Common myeloid progenitor, CD34-positive (primary cell): ENCODE measurements at regions not wholly inside any gene's neighbourhood (a gene's known extent, or its start where the extent isn't known, plus 50 kb on each side); places are given as distances from the start of the nearest gene placed in this dataset.

Experiments
- CTCF ChIA-PET: fragments of 350-600 bp; sonication (Branson Sonifier 250); formaldehyde crosslinking; loops from one replicate; lab custom pipeline; 2021; ENCODE audit warnings: antibody characterized with exemption; lab: Charles Lee
- POLR2A ChIA-PET: fragments of 350-600 bp; sonication (Branson Sonifier 250); formaldehyde crosslinking; loops from one replicate; lab custom pipeline; 2021; ENCODE audit warnings: antibody characterized with exemption; lab: Charles Lee
- DNase-seq, 3 donors: peaks; one replicate each; pipeline versions ENCODE4 v3.0.0 to v3.0.0-alpha.2; 2013
- H3K27ac ChIP-seq, 2 experiments: 1 replicate in 1 of 2; 2 replicates in 1 of 2; pipeline ENCODE4 v1.7.0; 2013; ENCODE audit warnings: inconsistent platforms in 2 of 2, low read length in 2 of 2, mild to moderate bottlenecking in 2 of 2, low read depth in 1 of 2, moderate library complexity in 1 of 2; ENCODE audit not compliant: severe bottlenecking in 2 of 2, insufficient read depth in 1 of 2, poor library complexity in 1 of 2
- H3K27me3 ChIP-seq, 5 experiments: replicated peaks in 2 of 5; 1 replicate in 3 of 5; 2 replicates in 2 of 5; pipeline versions ENCODE4 v1.6.1 to v1.7.0; 2013; ENCODE audit warnings: low read length in 4 of 5, mild to moderate bottlenecking in 2 of 5, moderate library complexity in 2 of 5, inconsistent platforms in 1 of 5; ENCODE audit not compliant: insufficient read depth in 5 of 5, control insufficient read depth in 4 of 5
- H3K36me3 ChIP-seq, 4 experiments: 1 replicate in 2 of 4; 2 replicates in 2 of 4; pipeline versions ENCODE4 v1.6.1 to v1.7.0; 2013; ENCODE audit warnings: low read length in 3 of 4, control low read depth in 1 of 4, mild to moderate bottlenecking in 1 of 4; ENCODE audit not compliant: control insufficient read depth in 4 of 4, insufficient read depth in 4 of 4
- H3K4me1 ChIP-seq, 4 experiments: 1 replicate in 3 of 4; 2 replicates in 1 of 4; pipeline versions ENCODE4 v1.6.1 to v1.7.1; 2013; ENCODE audit warnings: low read length in 3 of 4, mild to moderate bottlenecking in 3 of 4, control low read depth in 1 of 4, inconsistent platforms in 1 of 4, moderate library complexity in 1 of 4; ENCODE audit not compliant: control insufficient read depth in 4 of 4, insufficient read depth in 4 of 4; ENCODE audit errors: control extremely low read depth in 1 of 4
- H3K4me3 ChIP-seq, 7 experiments: 1 replicate in 4 of 7; 2 replicates in 3 of 7; pipeline versions ENCODE4 v1.5.1 to v1.7.0; 2013; ENCODE audit warnings: mild to moderate bottlenecking in 7 of 7, low read length in 6 of 7, moderate library complexity in 6 of 7, inconsistent platforms in 2 of 7, low read depth in 2 of 7, control low read depth in 1 of 7; ENCODE audit not compliant: insufficient read depth in 4 of 7, control insufficient read depth in 1 of 7; ENCODE audit errors: extremely low read depth in 1 of 7
- H3K9me3 ChIP-seq, 5 experiments: 1 replicate in 4 of 5; 2 replicates in 1 of 5; pipeline versions ENCODE4 v1.6.1 to v1.7.1; 2013; ENCODE audit warnings: low read length in 4 of 5, mild to moderate bottlenecking in 2 of 5, inconsistent platforms in 1 of 5, low read depth in 1 of 5, moderate library complexity in 1 of 5; ENCODE audit not compliant: control insufficient read depth in 4 of 5, insufficient read depth in 2 of 5; ENCODE audit errors: control extremely low read depth in 1 of 5
- WGBS: methylation state at CpG from one replicate; pipeline ENCODE4 v1.1.5; 2013; ENCODE audit not compliant: insufficient coverage; 5-methylcytosine and 5-hydroxymethylcytosine counted together

- Histone ChIP-seq H3K36me3 (no peaks in the 10 kb centered on the region), H3K4me3 (no peak overlapping the region), H3K9me3 (no peaks in the 10 kb centered on the region), H3K4me1 (no peaks in the 10 kb centered on the region), H3K27me3 (peaks cover 0 to 12% (median 2%) of the 10 kb centered on the region in 5 experiments), H3K27ac (no peak overlapping the region)
- no peak for DNase-seq
- POLR2A ChIA-PET = no interaction called here
- WGBS = 94% methylated on average over 8 of the region's 12 CpGs
- CTCF ChIA-PET = no interaction called here
These were observed 117.7 kb upstream of the C1orf174 start for GRCh38 chr1:4017636-4018365.

- H3K4me3 ChIP-seq = no peak overlapping the region
- no peaks in the 10 kb centered on the region for H3K36me3 ChIP-seq
- ChIA-PET POLR2A (no interaction called here), CTCF (no interaction called here)
- DNase-seq = no peak
- 96% methylated on average over 24 of the region's 25 CpGs for WGBS
- no peaks in the 10 kb centered on the region for H3K4me1 ChIP-seq
- no peaks in the 10 kb centered on the region for H3K9me3 ChIP-seq
- H3K27ac ChIP-seq = no peak overlapping the region
- H3K27me3 ChIP-seq = peaks cover 0 to 12% (median 2%) of the 10 kb centered on the region in 5 experiments
These were observed 118.5 kb upstream of the C1orf174 start for GRCh38 chr1:4018466-4019146.

- H3K4me1 ChIP-seq = no peaks in the 10 kb centered on the region
- no peaks in the 10 kb centered on the region for H3K9me3 ChIP-seq
- no peaks in the 10 kb centered on the region for H3K36me3 ChIP-seq
- H3K27me3 ChIP-seq = peaks cover 0 to 15% (median 0%) of the 10 kb centered on the region in 5 experiments
- ChIA-PET CTCF (no interaction called here), POLR2A (no interaction called here)
- no peak overlapping the region for H3K4me3 ChIP-seq
- no peak overlapping the region for H3K27ac ChIP-seq
- no peak for DNase-seq
- 87% methylated on average over 8 of the region's 13 CpGs for WGBS
These were observed 119.1 kb upstream of the C1orf174 start for GRCh38 chr1:4019147-4019521.

- Histone ChIP-seq H3K4me3 (no peak overlapping the region), H3K9me3 (no peaks in the 10 kb centered on the region), H3K36me3 (no peaks in the 10 kb centered on the region), H3K4me1 (no peaks in the 10 kb centered on the region), H3K27ac (no peak overlapping the region), H3K27me3 (peaks cover 0 to 15% (median 0%) of the 10 kb centered on the region in 5 experiments)
- ChIA-PET CTCF (no interaction called here), POLR2A (no interaction called here)
- WGBS = 91% methylated on average over 9 of the region's 15 CpGs
- no peak for DNase-seq
These were observed 119.7 kb upstream of the C1orf174 start for GRCh38 chr1:4019606-4020331.

GRCh38 chr1:4020449-4020848 lies 120.4 kb upstream of the C1orf174 start:
- Histone ChIP-seq H3K27me3 (peaks cover 0 to 9% (median 0%) of the 10 kb centered on the region in 5 experiments), H3K36me3 (no peaks in the 10 kb centered on the region), H3K4me1 (no peaks in the 10 kb centered on the region), H3K27ac (no peak overlapping the region), H3K9me3 (no peaks in the 10 kb centered on the region), H3K4me3 (no peak overlapping the region)
- CTCF ChIA-PET = no interaction called here
- 84% methylated on average over 9 of the region's 9 CpGs for WGBS
- DNase-seq = no peak
- POLR2A ChIA-PET = no interaction called here

- ChIA-PET CTCF (no interaction called here), POLR2A (no interaction called here)
- Histone ChIP-seq H3K36me3 (no peaks in the 10 kb centered on the region), H3K27me3 (peaks cover 0 to 14% (median 0%) of the 10 kb centered on the region in 5 experiments), H3K4me1 (no peaks in the 10 kb centered on the region), H3K9me3 (no peaks in the 10 kb centered on the region), H3K27ac (no peak overlapping the region), H3K4me3 (no peak overlapping the region)
- WGBS = 85% methylated on average over 16 of the region's 16 CpGs
- DNase-seq = no peak
These were observed 121.3 kb upstream of the C1orf174 start for GRCh38 chr1:4021136-4021973.
